HCT116 (cell line): ENCODE measurements at regions not wholly inside any gene's neighbourhood (a gene's known extent, or its start where the extent isn't known, plus 50 kb on each side); places are given as distances from the start of the nearest gene placed in this dataset.

Experiments
- ATAC-seq: fragments of 200-7000 bp; cut with Tn5 transposase; 2 replicates; pipeline ENCODE4 v1.9.1; 2020; ENCODE audit warnings: mild to moderate bottlenecking, moderate library complexity
- BruUV-seq: library from RNA; stranded (reverse); fragments of 400-500 nt; replicated peaks from 2 replicates; lab custom pipeline; 2021; lab: Mats Ljungman, UMichigan
- CTCF ChIA-PET: fragments of 300-600 bp; sonication (Branson Sonifier 250); formaldehyde crosslinking; loops from one replicate; lab custom pipeline; 2021; ENCODE audit warnings: antibody characterized with exemption; lab: Charles Lee
- POLR2A ChIA-PET: fragments of 300-600, 350-600 bp; sonication (Branson Sonifier 250); formaldehyde crosslinking; loops from one replicate; lab custom pipeline; 2021; ENCODE audit warnings: antibody characterized with exemption; lab: Charles Lee
- RAD21 ChIA-PET, 2 experiments: fragments of 300-600 bp; sonication (Branson Sonifier 250); formaldehyde crosslinking; loops; one replicate each; lab custom pipeline; 2023; ENCODE audit warnings: low total read pairs in 2 of 2; ENCODE audit not compliant: uncharacterized antibody in 2 of 2, unreplicated experiment in 2 of 2, low non-redundant PET in 1 of 2; lab: Charles Lee
- DNase-seq: peaks from one replicate; pipeline ENCODE4 v3.0.0-alpha.2; 2010; ENCODE audit warnings: low read depth, low spot score
- H2AFZ ChIP-seq: fragments of 200-600 bp; shearing (Covaris generic), sonication (generic); 2 replicates; pipeline ENCODE4 v1.6.1; 2017; ENCODE audit warnings: low read depth, mixed run types, mixed read lengths, antibody characterized with exemption, low read length; ENCODE audit not compliant: poor library complexity, severe bottlenecking
- H3K27ac ChIP-seq: 2 replicates; pipeline ENCODE4 v1.5.1; 2012; ENCODE audit warnings: low read depth, low read length
- H3K27me3 ChIP-seq: fragments of 200-600 bp; sonication (generic); 2 replicates; pipeline ENCODE4 v1.6.1; 2016; ENCODE audit warnings: mixed run types, low read length, mixed read lengths; ENCODE audit not compliant: insufficient read depth
- H3K36me3 ChIP-seq, 2 experiments: fragments of 200-500 bp in 1 of 2; fragments of 200-600 bp in 1 of 2; sonication (Bioruptor generic) in 1 of 2; sonication (generic) in 1 of 2; 2 replicates each; pipeline versions ENCODE4 v1.5.1 to v1.6.1; 2014 to 2016; ENCODE audit warnings: low read length in 2 of 2, inconsistent platforms in 1 of 2, mixed read lengths in 1 of 2, mixed run types in 1 of 2; ENCODE audit not compliant: insufficient read depth in 2 of 2, control insufficient read depth in 1 of 2
- H3K4me1 ChIP-seq, 2 experiments: fragments of 200-600 bp in 1 of 2; sonication (generic) in 1 of 2; 2 replicates each; pipeline versions ENCODE4 v1.5.1 to v1.6.1; 2012 to 2017; ENCODE audit warnings: low read length in 2 of 2, inconsistent platforms in 1 of 2, mild to moderate bottlenecking in 1 of 2, mixed read lengths in 1 of 2, mixed run types in 1 of 2, moderate library complexity in 1 of 2; ENCODE audit not compliant: insufficient read depth in 2 of 2, control insufficient read depth in 1 of 2
- H3K4me2 ChIP-seq: fragments of 200-600 bp; sonication (generic); 2 replicates; pipeline ENCODE4 v1.6.1; 2017; ENCODE audit warnings: mixed run types, low read length, mixed read lengths
- H3K4me3 ChIP-seq, 2 experiments: fragments of 200-600 bp in 1 of 2; sonication (generic) in 1 of 2; replicated peaks in 1 of 2; 2 replicates each; pipeline ENCODE4 v1.5.1; 2011 to 2016; ENCODE audit warnings: low read length in 2 of 2, control low read depth in 1 of 2, low read depth in 1 of 2, mild to moderate bottlenecking in 1 of 2, mixed read lengths in 1 of 2, mixed run types in 1 of 2
- H3K79me2 ChIP-seq: fragments of 200-600 bp; sonication (generic); 2 replicates; pipeline ENCODE4 v1.6.1; 2017; ENCODE audit warnings: mild to moderate bottlenecking, mixed run types, low read length, moderate library complexity, mixed read lengths; ENCODE audit not compliant: insufficient read depth
- H3K9ac ChIP-seq: fragments of 200-600 bp; sonication (generic); 2 replicates; pipeline ENCODE4 v1.6.1; 2016; ENCODE audit warnings: low read length, mixed read lengths
- H3K9me2 ChIP-seq: fragments of 200-600 bp; sonication (generic), shearing (Covaris generic); 2 replicates; pipeline ENCODE4 v1.6.1; 2017; ENCODE audit warnings: mixed run types, mild to moderate bottlenecking, moderate library complexity; ENCODE audit not compliant: insufficient read depth
- H3K9me3 ChIP-seq, 2 experiments: fragments of 200-500 bp in 1 of 2; fragments of 200-600 bp in 1 of 2; sonication (Bioruptor generic) in 1 of 2; sonication (generic) in 1 of 2; 2 replicates each; pipeline ENCODE4 v1.6.1; 2014 to 2017; ENCODE audit warnings: low read length in 2 of 2, mixed read lengths in 2 of 2, inconsistent platforms in 1 of 2, low read depth in 1 of 2, mild to moderate bottlenecking in 1 of 2, mixed run types in 1 of 2, moderate library complexity in 1 of 2; ENCODE audit not compliant: control insufficient read depth in 1 of 2, insufficient read depth in 1 of 2
- H4K20me1 ChIP-seq: fragments of 200-600 bp; sonication (generic), shearing (Covaris generic); 2 replicates; pipeline ENCODE4 v1.6.1; 2017; ENCODE audit warnings: mixed run types, mild to moderate bottlenecking, moderate library complexity; ENCODE audit not compliant: insufficient read depth
- CBX3 ChIP-seq: IDR thresholded peaks from 2 replicates; pipeline ENCODE4 v1.6.1; 2012; ENCODE audit warnings: low read depth
- CEBPB ChIP-seq: IDR thresholded peaks from 2 replicates; pipeline ENCODE4 v1.6.1; 2012; ENCODE audit warnings: low read depth
- EGR1 ChIP-seq: IDR thresholded peaks from 2 replicates; pipeline ENCODE4 v1.6.1; 2012; ENCODE audit warnings: low read depth
- ELF1 ChIP-seq: IDR thresholded peaks from 2 replicates; pipeline ENCODE4 v1.6.1; 2012; ENCODE audit warnings: low read depth, borderline replicate concordance
- EZH2 ChIP-seq: fragments of 200-600 bp; sonication (generic); IDR thresholded peaks from 2 replicates; pipeline ENCODE4 v1.6.1; 2017; ENCODE audit warnings: antibody characterized with exemption, mixed run types
- FOSL1 ChIP-seq: IDR thresholded peaks from 2 replicates; pipeline ENCODE4 v1.6.1; 2012; ENCODE audit warnings: low read depth
- JUND ChIP-seq: IDR thresholded peaks from 2 replicates; pipeline ENCODE4 v1.6.1; 2012
- MAX ChIP-seq: IDR thresholded peaks from 2 replicates; pipeline ENCODE4 v1.6.1; 2012
- POLR2A ChIP-seq: IDR thresholded peaks from 2 replicates; pipeline ENCODE4 v1.7.0; 2011; ENCODE audit warnings: borderline replicate concordance; ENCODE audit not compliant: insufficient read depth, insufficient read length; ENCODE audit errors: extremely low read depth
- POLR2AphosphoS5 ChIP-seq: IDR thresholded peaks from 2 replicates; pipeline ENCODE4 v1.6.1; 2011; ENCODE audit warnings: mild to moderate bottlenecking, low read depth, low read length, moderate library complexity
- RAD21 ChIP-seq: IDR thresholded peaks from 2 replicates; pipeline ENCODE4 v1.6.1; 2012; ENCODE audit warnings: low read depth, mild to moderate bottlenecking
- REST ChIP-seq: IDR thresholded peaks from 2 replicates; pipeline ENCODE4 v1.6.1; 2012; ENCODE audit warnings: low read depth
- SIN3A ChIP-seq: IDR thresholded peaks from 2 replicates; pipeline ENCODE4 v1.6.1; 2012; ENCODE audit warnings: low read depth
- SP1 ChIP-seq: IDR thresholded peaks from 2 replicates; pipeline ENCODE4 v1.6.1; 2012; ENCODE audit warnings: low read depth
- SRF ChIP-seq: IDR thresholded peaks from 2 replicates; pipeline ENCODE4 v1.6.1; 2012; ENCODE audit warnings: low read depth
- ZBTB33 ChIP-seq: IDR thresholded peaks from 2 replicates; pipeline ENCODE4 v1.6.1; 2011; ENCODE audit warnings: mild to moderate bottlenecking, low read length, moderate library complexity; ENCODE audit not compliant: insufficient replicate concordance; ENCODE audit errors: extremely low read depth
- ZNF274 ChIP-seq: fragments of 200-500 bp; sonication (Bioruptor generic); IDR thresholded peaks from 2 replicates; pipeline ENCODE4 v1.6.1; 2014; ENCODE audit warnings: mild to moderate bottlenecking, low read depth, low read length, inconsistent platforms
- intact Hi-C: fragments of 100-400 bp; cut with micrococcal nuclease; formaldehyde crosslinking; loops from 2 replicates; pipeline ENCODE4 v1.10.0; 2022

GRCh38 chr1:244205906-244206305 lies 154.8 kb downstream of the ZBTB18 start:
- ChIA-PET CTCF (no interaction called here), POLR2A (no interaction called here), RAD21 (no interaction called here)
- Histone ChIP-seq H2AFZ (no peak overlapping the region), H3K4me2 (no peak overlapping the region), H3K9me2 (no peaks in the 10 kb centered on the region), H3K4me3 (no peak overlapping the region), H3K27ac (no peak overlapping the region), H3K9me3 (no peaks in the 10 kb centered on the region), H3K27me3 (no peaks in the 10 kb centered on the region), H3K4me1 (peaks cover 0 to 1% of the 10 kb centered on the region in 2 experiments; a peak in 1 of 4 replicates), H3K79me2 (no peaks in the 10 kb centered on the region), H3K9ac (no peak overlapping the region), H4K20me1 (no peaks in the 10 kb centered on the region), H3K36me3 (no peaks in the 10 kb centered on the region)
- BruUV-seq: no TSS peak
- intact Hi-C loops: no loop called here
- DNase-seq (no peak), ATAC-seq (no peak)
- TF ChIP-seq JUND (no peak), SRF (no peak), ZNF274 (no peak), CBX3 (no peak), SIN3A (no peak), SP1 (no peak)

- no peak overlapping the region for H3K9ac ChIP-seq
- no peaks in the 10 kb centered on the region for H3K27me3 ChIP-seq
- ChIA-PET RAD21 (no interaction called here), POLR2A (no interaction called here), CTCF (no interaction called here)
- no peak overlapping the region for H3K27ac ChIP-seq
- peaks cover 0 to 8% of the 10 kb centered on the region in 2 experiments; a peak in 1 of 4 replicates for H3K4me1 ChIP-seq
- H3K4me2 ChIP-seq: no peak overlapping the region
- intact Hi-C loops: no loop called here
- H4K20me1 ChIP-seq: no peaks in the 10 kb centered on the region
- DNase-seq (no peak), ATAC-seq (no peak)
- BruUV-seq: no TSS peak
- H2AFZ ChIP-seq: no peak overlapping the region
- no peaks in the 10 kb centered on the region for H3K79me2 ChIP-seq
- no peaks in the 10 kb centered on the region for H3K9me3 ChIP-seq
- H3K4me3 ChIP-seq: no peak overlapping the region
- H3K9me2 ChIP-seq: no peaks in the 10 kb centered on the region
- H3K36me3 ChIP-seq: no peaks in the 10 kb centered on the region
- no peak for TF ChIP-seq ZBTB33
- no peak for TF ChIP-seq REST
- no peak for TF ChIP-seq ELF1
- no peak for TF ChIP-seq FOSL1
- TF ChIP-seq EZH2: no peak
- TF ChIP-seq POLR2AphosphoS5: no peak
- no peak for TF ChIP-seq EGR1
- TF ChIP-seq MAX: no peak
- no peak for TF ChIP-seq CEBPB
- no peak for TF ChIP-seq RAD21
- no peak for TF ChIP-seq POLR2A
These were observed 156.2 kb downstream of the ZBTB18 start for GRCh38 chr1:244207042-244207934.
